Mucosa of descending colon (tissue), 3 donors: ENCODE measurements at regions not wholly inside any gene's neighbourhood (a gene's known extent, or its start where the extent isn't known, plus 50 kb on each side); places are given as distances from the start of the nearest gene placed in this dataset.

Source experiments
- ATAC-seq: fragments of 200-7000 bp; cut with Tn5 transposase; one replicate; pipeline ENCODE4 v1.9.1; 2020; ENCODE audit warnings: mild to moderate bottlenecking, moderate library complexity
- DNase-seq, 3 donors: peaks; one replicate each; pipeline ENCODE4 v3.0.0-alpha.2; 2020
- H3K36me3 ChIP-seq: fragments of 200-600 bp; one replicate; pipeline ENCODE4 v1.8.0; 2021; ENCODE audit warnings: low read depth, mild to moderate bottlenecking
- H3K4me1 ChIP-seq: fragments of 200-600 bp; one replicate; pipeline ENCODE4 v1.8.0; 2021; ENCODE audit warnings: low read depth, mild to moderate bottlenecking
- H3K4me3 ChIP-seq: fragments of 200-600 bp; one replicate; pipeline ENCODE4 v1.8.0; 2021; ENCODE audit warnings: mild to moderate bottlenecking
- H3K9me3 ChIP-seq: fragments of 200-600 bp; one replicate; pipeline ENCODE4 v1.8.0; 2021; ENCODE audit warnings: mild to moderate bottlenecking
- CTCF ChIP-seq: fragments of 200-600 bp; IDR thresholded peaks from one replicate; pipeline ENCODE4 v1.8.0; 2022; ENCODE audit warnings: antibody characterized with exemption, mild to moderate bottlenecking
- intact Hi-C, 2 donors: fragments of 100-400 bp; cut with DNase I in 1 of 2; cut with micrococcal nuclease in 1 of 2; formaldehyde crosslinking; loops; one replicate each; pipeline versions ENCODE4 v1.11.0 to v1.11.1; 2022; cut with DNase I, micrococcal nuclease
- donor health status: DM: no; HTN: no; CAD: no; lungs with moderate emphysema.
- donor health status: DM: no; HTN: no; CAD: no.
- donor health status: DM: no; HTN: yes; CAD: no.

GRCh38 chr13:56347014-56347413 is 793.7 kb upstream of the PRR20A start:
- ATAC-seq (no peak), DNase-seq (no peak)
- H3K9me3 ChIP-seq: peaks cover 31% of the 10 kb centered on the region
- TF ChIP-seq CTCF: no peak
- H3K4me1 ChIP-seq: no peaks in the 10 kb centered on the region
- intact Hi-C loops: no loop called here
- H3K36me3 ChIP-seq: no peaks in the 10 kb centered on the region
- no peak overlapping the region for H3K4me3 ChIP-seq

GRCh38 chr13:56349866-56350265 is 790.9 kb upstream of the PRR20A start:
- Histone ChIP-seq H3K36me3 (no peaks in the 10 kb centered on the region), H3K4me1 (no peaks in the 10 kb centered on the region), H3K4me3 (no peak overlapping the region), H3K9me3 (peaks cover 18% of the 10 kb centered on the region)
- no peak for TF ChIP-seq CTCF
- intact Hi-C loops: no loop called here
- ATAC-seq (no peak), DNase-seq (no peak)

GRCh38 chr13:56351041-56351440 is 789.7 kb upstream of the PRR20A start:
- intact Hi-C loops: no loop called here
- DNase-seq (no peak), ATAC-seq (no peak)
- no peaks in the 10 kb centered on the region for H3K4me1 ChIP-seq
- TF ChIP-seq CTCF: no peak
- no peaks in the 10 kb centered on the region for H3K36me3 ChIP-seq
- no peak overlapping the region for H3K4me3 ChIP-seq
- H3K9me3 ChIP-seq: peaks cover 15% of the 10 kb centered on the region

GRCh38 chr13:56352361-56352760 is 788.4 kb upstream of the PRR20A start:
- no peak for TF ChIP-seq CTCF
- no peak overlapping the region for H3K4me3 ChIP-seq
- H3K9me3 ChIP-seq: peaks cover 29% of the 10 kb centered on the region
- DNase-seq (no peak), ATAC-seq (no peak)
- intact Hi-C loops: no loop called here
- H3K36me3 ChIP-seq: no peaks in the 10 kb centered on the region
- H3K4me1 ChIP-seq: no peaks in the 10 kb centered on the region

- ATAC-seq (no peak), DNase-seq (no peak)
- H3K9me3 ChIP-seq: peaks cover 34% of the 10 kb centered on the region
- H3K4me3 ChIP-seq: no peak overlapping the region
- intact Hi-C loops: no loop called here
- no peaks in the 10 kb centered on the region for H3K36me3 ChIP-seq
- no peak for TF ChIP-seq CTCF
- no peaks in the 10 kb centered on the region for H3K4me1 ChIP-seq
These were observed 787.8 kb upstream of the PRR20A start for GRCh38 chr13:56352901-56353300.

GRCh38 chr13:56356690-56357089 is 784.0 kb upstream of the PRR20A start:
- Histone ChIP-seq H3K9me3 (peaks cover 39% of the 10 kb centered on the region), H3K4me1 (no peaks in the 10 kb centered on the region), H3K36me3 (no peaks in the 10 kb centered on the region), H3K4me3 (no peak overlapping the region)
- intact Hi-C loops: no loop called here
- ATAC-seq: no peak
- TF ChIP-seq CTCF: no peak
- no peak for DNase-seq
